NCI-H2227 (cell line): ENCODE measurements at regions not wholly inside any gene's neighbourhood (a gene's known extent, or its start where the extent isn't known, plus 50 kb on each side); places are given as distances from the start of the nearest gene placed in this dataset.
"Not testable (repeated sequence)": the region's sequence is repeated elsewhere in the genome, so short reads cannot be mapped to it uniquely, and the experiment has no call there.

Source experiments
- DNase-seq: peaks from one replicate; lab custom pipeline; 2025; ENCODE audit not compliant: unreplicated experiment; lab: John Stamatoyannopoulos, UW

DNA sequence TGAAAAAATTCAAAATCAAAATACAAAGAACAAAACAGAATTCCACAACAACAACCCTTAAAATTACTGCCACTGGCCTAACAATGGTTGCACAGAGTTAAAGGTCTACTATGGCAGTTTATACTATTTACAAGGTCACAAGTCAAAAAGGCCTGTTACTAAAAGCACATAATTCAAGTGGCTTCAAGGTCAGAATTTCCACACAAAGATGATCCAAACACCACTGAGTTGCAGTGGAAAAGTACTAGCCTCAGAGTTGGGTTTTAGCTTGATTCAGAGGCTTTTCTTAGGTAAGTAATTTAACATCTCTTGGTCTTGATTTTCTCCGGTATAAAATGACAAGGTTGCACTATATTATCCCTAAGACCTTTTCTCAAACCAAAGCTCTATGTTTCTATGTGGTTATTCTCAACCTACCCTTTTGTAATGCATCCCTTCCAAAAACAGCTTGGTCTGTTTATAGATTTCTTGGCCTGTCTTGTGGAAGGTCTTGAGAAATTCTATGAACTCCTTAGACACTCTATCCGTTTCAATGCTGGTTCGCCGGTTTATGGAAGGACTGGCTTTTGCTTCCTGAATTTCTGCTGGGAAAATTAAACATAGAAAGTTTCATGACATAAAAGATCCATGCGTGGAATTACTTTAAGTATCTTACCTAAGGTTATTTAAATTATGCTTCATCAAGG, 69.5 kb downstream of the MDH2 start:
- DNase-seq = not testable (repeated sequence)

DNA sequence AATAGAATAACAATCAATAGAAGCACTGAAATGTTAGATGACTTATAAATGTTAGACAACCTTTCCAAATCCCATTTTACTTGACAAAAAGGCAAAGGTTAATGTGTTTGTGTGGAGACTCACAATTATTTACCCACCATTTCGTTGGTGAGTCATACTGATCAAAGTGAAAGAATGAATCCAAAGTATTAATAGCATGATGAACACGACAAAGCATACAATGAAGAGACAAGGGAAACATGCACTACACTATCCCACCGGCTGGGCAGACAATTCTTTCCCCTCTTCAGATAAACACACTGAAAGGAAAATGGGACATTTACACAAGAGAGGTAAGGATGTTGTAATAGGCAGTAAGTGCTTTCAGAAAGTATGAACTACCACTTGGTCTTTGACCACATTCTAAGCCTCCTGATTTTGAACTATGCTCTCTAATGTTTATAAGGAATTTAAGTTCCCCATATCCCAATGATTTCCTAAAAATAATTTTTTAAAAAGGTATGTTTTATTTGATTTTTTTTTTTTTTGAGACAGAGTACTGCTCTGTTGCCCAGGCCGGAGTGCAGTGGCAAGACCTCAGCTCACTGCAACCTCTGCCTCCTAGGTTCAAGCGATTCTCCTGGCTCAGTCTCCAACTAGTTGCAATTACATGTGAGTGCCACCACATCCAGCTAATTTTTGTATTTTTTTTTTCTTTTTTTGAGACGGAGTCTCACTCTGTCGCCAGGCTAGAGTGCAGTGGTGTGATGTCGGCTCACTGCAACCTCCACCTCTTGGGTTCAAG, 70.5 kb downstream of the MDH2 start:
- peak; percentile 59 for DNase-seq

GRCh38 chr7:76121044-76121443, 73.1 kb downstream of the MDH2 start:
- no peak for DNase-seq

DNA sequence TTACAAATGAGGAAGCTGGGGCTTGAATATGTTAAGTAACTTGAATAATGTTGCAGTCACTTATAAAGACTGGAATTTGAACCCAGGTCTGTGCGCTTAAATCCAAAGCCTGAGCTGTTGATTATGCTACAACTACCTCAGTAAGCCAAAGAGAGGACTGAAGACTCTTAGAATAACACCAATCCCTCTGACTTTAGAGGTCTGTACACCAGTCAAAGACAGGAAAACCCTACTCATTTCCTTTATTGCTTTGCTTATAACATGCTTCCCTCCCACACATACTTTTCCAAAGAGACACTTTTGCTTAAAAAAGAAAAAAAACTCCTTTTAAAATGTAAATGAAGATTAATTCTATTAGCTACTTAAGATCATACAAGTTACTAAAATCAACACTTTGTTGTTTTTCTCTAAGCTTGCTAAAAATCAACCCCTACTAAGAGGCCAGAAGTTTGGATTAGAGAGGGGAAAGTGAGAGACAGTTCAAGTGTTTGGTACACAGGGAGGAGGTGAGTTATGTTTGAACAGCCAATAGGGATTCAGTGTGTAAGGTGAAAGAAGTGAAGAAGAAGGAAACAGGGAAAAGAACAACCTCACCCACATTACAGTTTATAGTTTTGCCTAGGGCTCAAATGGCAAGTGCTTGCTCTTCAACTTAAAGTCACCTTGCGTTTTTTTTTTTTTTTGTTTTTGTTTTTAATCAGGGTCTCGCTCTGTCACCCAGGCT, 74.8 kb downstream of the MDH2 start:
- no peak for DNase-seq

- DNase-seq = no peak
Observed at GRCh38 chr7:76123316-76123715, 75.4 kb downstream of the MDH2 start.

DNA sequence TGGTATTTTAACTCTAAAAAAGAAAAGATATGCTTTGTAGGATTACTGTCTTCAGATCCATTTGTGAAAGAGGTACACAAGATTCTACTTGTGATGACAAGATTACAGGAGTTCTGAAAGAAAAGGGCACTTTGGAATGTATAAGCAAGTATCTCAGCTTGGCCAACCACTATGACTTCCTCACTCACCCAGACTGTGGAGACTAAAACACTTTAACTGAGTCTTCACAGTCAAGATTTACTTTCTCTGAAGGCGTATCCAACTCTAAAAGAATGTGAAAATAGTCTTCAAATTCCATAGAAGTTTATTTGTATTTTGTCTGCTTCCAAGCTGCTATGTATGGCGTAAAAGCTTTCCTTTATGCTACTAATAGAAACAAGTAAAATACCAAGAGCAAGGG, 76.1 kb upstream of the SRRM3 start:
- DNase-seq = no peak

DNA sequence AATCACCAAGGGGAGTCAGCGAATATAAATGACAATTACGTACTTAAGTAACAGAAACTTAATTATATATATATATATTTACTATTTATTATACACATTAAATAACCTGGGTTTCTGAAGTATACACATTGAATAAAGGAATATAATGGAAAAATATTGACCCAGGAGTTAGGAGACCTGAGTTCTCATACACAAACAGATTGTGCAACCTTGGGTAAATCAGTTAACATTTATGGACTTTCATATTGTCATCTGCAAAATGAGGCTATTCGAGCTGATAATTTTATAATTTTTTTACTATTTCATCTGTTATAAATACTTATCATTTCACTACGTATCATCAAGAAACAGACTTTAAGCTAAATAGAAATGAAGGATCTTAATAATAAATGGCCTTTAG, 75.1 kb upstream of the SRRM3 start:
- DNase-seq = no peak

DNA sequence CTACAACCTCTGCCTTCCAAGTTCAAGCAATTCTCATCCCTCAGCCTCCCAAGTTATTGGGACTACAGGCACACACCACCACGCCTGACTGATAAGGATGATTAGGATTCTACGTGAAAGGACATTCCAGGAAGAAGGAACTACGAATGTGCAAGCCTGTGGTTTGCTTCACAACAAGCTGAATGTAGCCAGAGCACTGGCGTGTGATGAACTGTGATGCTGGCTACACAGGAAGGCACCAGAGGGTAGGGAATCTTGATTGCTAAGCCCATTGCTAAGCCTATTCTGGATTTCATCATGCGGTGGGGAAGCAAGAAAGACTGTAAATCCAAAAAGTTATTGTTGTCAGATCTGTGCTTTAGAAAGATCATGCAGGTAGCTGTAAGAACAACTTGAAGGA, 72.3 kb upstream of the SRRM3 start:
- no peak for DNase-seq

- DNase-seq = no peak
Observed at GRCh38 chr7:76129836-76130235, 71.9 kb upstream of the SRRM3 start.

GRCh38 chr7:76130661-76131060, 71.0 kb upstream of the SRRM3 start:
- DNase-seq = peak; percentile 13

DNA sequence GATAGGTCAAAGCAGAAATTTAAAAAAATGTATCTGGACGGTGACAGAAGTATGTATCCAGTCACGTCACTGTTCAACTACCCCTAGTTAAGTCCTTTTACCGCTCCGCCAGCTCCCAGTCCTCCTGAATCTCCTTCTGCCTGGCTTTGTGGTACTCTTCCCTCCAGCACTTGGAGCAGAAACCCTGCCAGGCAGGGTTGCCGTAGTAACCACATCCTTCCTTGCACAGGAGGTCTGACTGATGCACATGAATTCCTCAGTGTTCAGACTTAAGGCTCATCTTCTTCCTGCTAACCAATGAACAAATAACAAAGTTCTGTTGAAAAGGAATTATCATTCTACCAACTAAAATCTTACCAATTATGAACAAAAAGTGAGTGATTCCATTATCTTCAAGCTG, 69.8 kb upstream of the SRRM3 start:
- DNase-seq = peak; percentile 16

GRCh38 chr7:76133164-76133775, 68.4 kb upstream of the SRRM3 start:
- no peak for DNase-seq

GRCh38 chr7:76133839-76134238, 67.9 kb upstream of the SRRM3 start:
- DNase-seq = no peak

- not testable (repeated sequence) for DNase-seq
Observed at GRCh38 chr7:76135263-76135662, 66.4 kb upstream of the SRRM3 start.

- not testable (repeated sequence) for DNase-seq
Observed at GRCh38 chr7:76138577-76139313, 63.0 kb upstream of the SRRM3 start.

DNA sequence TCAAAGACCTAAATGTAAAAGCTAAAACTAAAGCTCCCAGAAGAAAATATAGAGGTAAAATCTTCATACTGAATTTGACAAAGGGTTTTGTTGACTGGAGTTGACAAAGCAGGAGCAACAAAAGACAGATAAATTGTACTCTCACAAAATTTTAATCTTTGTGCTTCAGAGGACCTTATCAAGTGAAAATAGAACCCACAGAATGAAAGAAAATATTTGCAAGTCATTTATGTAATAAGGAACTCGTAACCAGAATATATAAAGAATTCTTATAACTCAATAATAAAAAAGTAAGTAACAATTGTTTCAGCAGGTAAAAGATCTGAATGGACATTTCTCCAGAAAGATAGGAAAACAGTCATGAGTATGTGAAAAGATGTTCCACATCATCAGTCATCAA, 62.0 kb upstream of the SRRM3 start:
- DNase-seq = no peak

GRCh38 chr7:76140259-76140658, 61.4 kb upstream of the SRRM3 start:
- DNase-seq = not testable (repeated sequence)

DNA sequence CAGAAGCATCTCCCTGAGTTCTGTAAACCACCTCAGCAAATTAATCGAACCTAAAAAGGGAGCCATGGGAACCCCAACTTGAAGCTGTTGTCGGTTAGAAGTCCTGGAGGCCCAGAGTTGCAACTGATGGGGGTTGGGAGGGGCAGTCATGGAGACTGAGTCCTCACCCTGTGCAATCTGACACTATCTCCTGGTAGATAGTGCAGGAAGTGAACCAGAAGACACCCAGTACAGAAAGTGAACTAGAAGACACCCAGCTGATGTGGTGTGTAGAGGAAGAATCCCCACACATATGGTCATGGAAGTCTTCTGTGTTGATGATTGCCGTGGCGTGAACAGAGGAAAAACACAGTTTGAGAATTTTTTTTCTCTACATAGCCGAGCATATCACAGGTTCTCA, 58.8 kb upstream of the SRRM3 start:
- no peak for DNase-seq

DNA sequence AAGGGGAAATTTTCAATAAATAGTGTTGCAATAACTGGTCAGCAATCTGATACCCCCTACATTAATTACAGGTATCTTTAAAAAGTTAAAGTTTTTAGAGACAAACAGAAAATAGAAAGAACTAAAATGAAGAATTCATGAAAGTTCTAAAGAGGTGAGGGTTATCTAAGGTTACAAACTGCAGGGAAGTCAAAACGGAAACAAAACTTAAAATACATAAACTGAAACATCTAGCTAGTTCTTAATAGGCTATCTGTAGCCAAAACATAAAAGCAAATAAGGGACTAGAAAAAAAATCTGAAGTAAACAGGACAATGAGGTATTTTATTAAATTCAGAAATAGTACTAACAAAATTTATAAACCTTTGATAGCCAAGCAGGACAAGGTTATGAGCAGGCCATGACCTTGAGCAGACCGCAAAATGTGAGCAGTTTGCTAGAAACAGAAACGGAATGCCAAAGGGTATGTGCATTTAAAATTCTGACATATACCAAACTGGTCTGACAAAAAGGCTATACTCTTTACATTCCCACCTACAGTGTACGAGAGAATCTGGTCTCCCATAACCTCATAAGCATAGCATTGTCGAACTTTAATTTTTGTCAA, 56.9 kb upstream of the SRRM3 start:
- not testable (repeated sequence) for DNase-seq

- DNase-seq = no peak
Observed at GRCh38 chr7:76146374-76146773, 55.3 kb upstream of the SRRM3 start.
